ENCODE measurements at regions not wholly inside any gene's neighbourhood (a gene's known extent, or its start where the extent isn't known, plus 50 kb on each side); places are given as distances from the start of the nearest gene placed in this dataset.

GRCh38 chr16:9597967-9598730 lies 506.7 kb downstream of the HAPSTR1 start (continued):
- TF ChIP-seq ZNF589 (CRISPR knock-in tag; IDR thresholded peaks at IDR 0.05; ENCODE audit: low read depth) (peak; percentile 94), KLF13 (tag; IDR thresholded peaks at IDR 0.05; ENCODE audit: borderline replicate concordance, low read depth) (no peak), TEAD1 (CRISPR knock-in tag; IDR thresholded peaks at IDR 0.05) (peak in 1 of 2 experiments; percentile 43; a peak in 1 of 4 replicates), PML (IDR thresholded peaks at IDR 0.05; ENCODE audit: low read length) (peak; percentile 88), PHF20 (IDR thresholded peaks at IDR 0.05; ENCODE audit: partially characterized antibody) (no peak), PPARD (CRISPR knock-in tag; IDR thresholded peaks at IDR 0.05) (no peak), CC2D1A (IDR thresholded peaks at IDR 0.05) (peak; percentile 69; the same call in 1 of the 2 replicates), MIER1 (IDR thresholded peaks at IDR 0.05; ENCODE audit: low read depth) (no peak), ZBTB9 (CRISPR knock-in tag; IDR thresholded peaks at IDR 0.05) (no peak; the same call in 1 of the 2 replicates), BCOR (IDR thresholded peaks at IDR 0.05) (peak; percentile 47; the same call in 1 of the 2 replicates), CEBPG (CRISPR knock-in tag; IDR thresholded peaks at IDR 0.05) (peak; percentile 98), CEBPG (tag; conservative IDR thresholded peaks at IDR 0.05 in 1 of 2, IDR thresholded peaks at IDR 0.05 in 1 of 2) (peak; percentile 95 to 98), SP2 (IDR thresholded peaks at IDR 0.05; ENCODE audit: extremely low read depth, low read depth, low read length, poor library complexity, severe bottlenecking) (no peak), IFI16 (CRISPR knock-in tag; IDR thresholded peaks at IDR 0.05) (no peak), CBX1 (IDR thresholded peaks at IDR 0.05; ENCODE audit: low read depth) (no peak), ETV6 (IDR thresholded peaks at IDR 0.05; ENCODE audit: borderline replicate concordance in 1 of 2, low read depth in 2 of 2, low read length in 1 of 2) (no peak), ETV6 (CRISPR knock-in tag; IDR thresholded peaks at IDR 0.05; ENCODE audit: borderline replicate concordance) (no peak), PKNOX1 (IDR thresholded peaks at IDR 0.05) (peak; percentile 53; the same call in 1 of the 2 replicates), MTA2 (IDR thresholded peaks at IDR 0.05; ENCODE audit: low read depth) (peak; percentile 82), ZNF274 (IDR thresholded peaks at IDR 0.05; ENCODE audit: borderline replicate concordance, low read depth, low read length) (no peak), MBD2 (IDR thresholded peaks at IDR 0.05; ENCODE audit: borderline replicate concordance, low read depth) (0 out of 2 replicates have a peak, but pooled peaks have one; percentile 43), ZNF586 (CRISPR knock-in tag; conservative IDR thresholded peaks at IDR 0.05) (no peak; the same call in 1 of the 2 replicates)
